ENCODE measurements at regions not wholly inside any gene's neighbourhood (a gene's known extent, or its start where the extent isn't known, plus 50 kb on each side); places are given as distances from the start of the nearest gene placed in this dataset.

- no peaks in the 10 kb centered on the region for H3K36me3 ChIP-seq (ENCODE audit: control insufficient read depth in 4 of 4, insufficient read depth in 4 of 4, low read length in 4 of 4)
- no peak overlapping the region for H3K27ac ChIP-seq (ENCODE audit: low read depth in 1 of 2, low read length in 1 of 2)
- no peaks in the 10 kb centered on the region for H3K27me3 ChIP-seq (ENCODE audit: control insufficient read depth in 3 of 3, insufficient read depth in 3 of 3, low read length in 2 of 3)
- no peak for DNase-seq
- TF ChIP-seq CTCF (IDR thresholded peaks at IDR 0.05; ENCODE audit: control extremely low read depth, extremely low read depth) = no peak
- H3K9ac ChIP-seq (ENCODE audit: insufficient read depth in 1 of 2, low read length in 2 of 2) = no peak overlapping the region
- H3K4me3 ChIP-seq = no peak overlapping the region
- ATAC-seq (ENCODE audit: insufficient read depth, low FRiP score) = no peak
- WGBS, 2 donors = 83 to 87% methylated on average over 1 of the region's 1 CpG
- H3K9me3 ChIP-seq (ENCODE audit: control insufficient read depth in 4 of 4, insufficient read depth in 3 of 4, low read length in 3 of 4) = peaks cover 0 to 3% (median 0%) of the 10 kb centered on the region in 4 donors
- H3K4me1 ChIP-seq (ENCODE audit: control insufficient read depth in 5 of 5, insufficient read depth in 5 of 5, low read length in 5 of 5) = peaks cover 0 to 9% (median 0%) of the 10 kb centered on the region in 5 donors
These were observed 102.7 kb upstream of the PCDH15 start for GRCh38 chr10:54903745-54904144.

- DNase-seq (no peak), ATAC-seq (ENCODE audit: insufficient read depth, low FRiP score) (no peak)
- no peak for TF ChIP-seq CTCF (IDR thresholded peaks at IDR 0.05; ENCODE audit: control extremely low read depth, extremely low read depth)
- Histone ChIP-seq H3K27ac (ENCODE audit: low read depth in 1 of 2, low read length in 1 of 2) (no peak overlapping the region), H3K4me3 (no peak overlapping the region), H3K27me3 (ENCODE audit: control insufficient read depth in 3 of 3, insufficient read depth in 3 of 3, low read length in 2 of 3) (no peaks in the 10 kb centered on the region), H3K36me3 (ENCODE audit: control insufficient read depth in 4 of 4, insufficient read depth in 4 of 4, low read length in 4 of 4) (no peaks in the 10 kb centered on the region), H3K4me1 (ENCODE audit: control insufficient read depth in 5 of 5, insufficient read depth in 5 of 5, low read length in 5 of 5) (peaks cover 0 to 5% (median 0%) of the 10 kb centered on the region in 5 donors), H3K9ac (ENCODE audit: insufficient read depth in 1 of 2, low read length in 2 of 2) (no peak overlapping the region), H3K9me3 (ENCODE audit: control insufficient read depth in 4 of 4, insufficient read depth in 3 of 4, low read length in 3 of 4) (no peaks in the 10 kb centered on the region)
- WGBS, 2 donors = 87 to 88% methylated on average over 1 of the region's 1 CpG
These were observed 99.6 kb upstream of the PCDH15 start for GRCh38 chr10:54900584-54900983.

- H3K27ac ChIP-seq (ENCODE audit: low read depth in 1 of 2, low read length in 1 of 2) = no peak overlapping the region
- TF ChIP-seq CTCF (IDR thresholded peaks at IDR 0.05; ENCODE audit: control extremely low read depth, extremely low read depth) = no peak
- H3K4me1 ChIP-seq (ENCODE audit: control insufficient read depth in 5 of 5, insufficient read depth in 5 of 5, low read length in 5 of 5) = no peaks in the 10 kb centered on the region
- no peak overlapping the region for H3K4me3 ChIP-seq
- WGBS, 2 donors = 46 to 62% methylated on average over 5 of the region's 5 CpGs
- H3K27me3 ChIP-seq (ENCODE audit: control insufficient read depth in 3 of 3, insufficient read depth in 3 of 3, low read length in 2 of 3) = no peaks in the 10 kb centered on the region
- no peaks in the 10 kb centered on the region for H3K36me3 ChIP-seq (ENCODE audit: control insufficient read depth in 4 of 4, insufficient read depth in 4 of 4, low read length in 4 of 4)
- no peak for ATAC-seq (ENCODE audit: insufficient read depth, low FRiP score)
- no peaks in the 10 kb centered on the region for H3K9me3 ChIP-seq (ENCODE audit: control insufficient read depth in 4 of 4, insufficient read depth in 3 of 4, low read length in 3 of 4)
- no peak overlapping the region for H3K9ac ChIP-seq (ENCODE audit: insufficient read depth in 1 of 2, low read length in 2 of 2)
- no peak for DNase-seq
These were observed 80.0 kb upstream of the PCDH15 start for GRCh38 chr10:54880996-54881395.

GRCh38 chr10:54869022-54869421 lies 68.0 kb upstream of the PCDH15 start:
- ATAC-seq (ENCODE audit: insufficient read depth, low FRiP score) (no peak), DNase-seq (no peak)
- H3K4me3 ChIP-seq = no peak overlapping the region
- H3K36me3 ChIP-seq (ENCODE audit: control insufficient read depth in 4 of 4, insufficient read depth in 4 of 4, low read length in 4 of 4) = no peaks in the 10 kb centered on the region
- H3K9ac ChIP-seq (ENCODE audit: insufficient read depth in 1 of 2, low read length in 2 of 2) = no peak overlapping the region
- peaks cover 0 to 4% (median 0%) of the 10 kb centered on the region in 5 donors for H3K4me1 ChIP-seq (ENCODE audit: control insufficient read depth in 5 of 5, insufficient read depth in 5 of 5, low read length in 5 of 5)
- no peak for TF ChIP-seq CTCF (IDR thresholded peaks at IDR 0.05; ENCODE audit: control extremely low read depth, extremely low read depth)
- no peaks in the 10 kb centered on the region for H3K9me3 ChIP-seq (ENCODE audit: control insufficient read depth in 4 of 4, insufficient read depth in 3 of 4, low read length in 3 of 4)
- no peaks in the 10 kb centered on the region for H3K27me3 ChIP-seq (ENCODE audit: control insufficient read depth in 3 of 3, insufficient read depth in 3 of 3, low read length in 2 of 3)
- H3K27ac ChIP-seq (ENCODE audit: low read depth in 1 of 2, low read length in 1 of 2) = peak overlapping the region in 1 of 2 donors; percentile 63

Measured in lung (tissue), 11 donors.